Cardiac fibroblast (primary cell): ENCODE measurements at regions not wholly inside any gene's neighbourhood (a gene's known extent, or its start where the extent isn't known, plus 50 kb on each side); places are given as distances from the start of the nearest gene placed in this dataset.

Source experiments
- DNase-seq, 2 donors: peaks; one replicate each; pipeline versions ENCODE4 v3.0.0 to v3.0.0-alpha.2; 2010; ENCODE audit warnings: low read depth in 2 of 2
- H3K4me3 ChIP-seq, 2 donors: replicated peaks in 1 of 2; 1 replicate in 1 of 2; 2 replicates in 1 of 2; pipeline ENCODE4 v1.5.1; 2011; ENCODE audit warnings: low read depth in 2 of 2, low read length in 2 of 2, mild to moderate bottlenecking in 2 of 2, moderate library complexity in 1 of 2
- TF ChIP-seq, protein P1 (sequence below): IDR thresholded peaks from one replicate; pipeline ENCODE4 v1.5.1; 2011; ENCODE audit warnings: low read depth, mild to moderate bottlenecking, low read length, inconsistent platforms

DNA sequence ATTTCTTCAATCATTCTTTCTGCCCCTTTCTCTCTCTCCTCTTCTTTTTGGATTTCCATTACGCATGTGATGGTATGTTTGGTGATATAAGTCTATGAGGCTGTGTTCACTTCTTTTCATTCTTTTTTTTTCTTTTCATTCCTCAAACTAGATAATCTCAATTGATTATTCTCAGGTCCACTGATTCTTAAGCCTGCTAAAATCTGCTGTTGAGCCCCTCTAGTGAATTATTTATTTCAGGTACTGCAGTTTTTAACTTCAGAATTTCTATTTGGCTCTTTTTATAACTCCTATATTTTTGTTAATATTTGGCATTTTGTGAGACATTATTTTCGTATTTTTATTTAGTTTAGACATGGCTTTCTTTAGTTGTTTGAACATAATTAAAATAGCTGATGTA lies 671.3 kb upstream of the NECTIN3 start:
- DNase-seq: no peak
- TF ChIP-seq, protein P1, sequence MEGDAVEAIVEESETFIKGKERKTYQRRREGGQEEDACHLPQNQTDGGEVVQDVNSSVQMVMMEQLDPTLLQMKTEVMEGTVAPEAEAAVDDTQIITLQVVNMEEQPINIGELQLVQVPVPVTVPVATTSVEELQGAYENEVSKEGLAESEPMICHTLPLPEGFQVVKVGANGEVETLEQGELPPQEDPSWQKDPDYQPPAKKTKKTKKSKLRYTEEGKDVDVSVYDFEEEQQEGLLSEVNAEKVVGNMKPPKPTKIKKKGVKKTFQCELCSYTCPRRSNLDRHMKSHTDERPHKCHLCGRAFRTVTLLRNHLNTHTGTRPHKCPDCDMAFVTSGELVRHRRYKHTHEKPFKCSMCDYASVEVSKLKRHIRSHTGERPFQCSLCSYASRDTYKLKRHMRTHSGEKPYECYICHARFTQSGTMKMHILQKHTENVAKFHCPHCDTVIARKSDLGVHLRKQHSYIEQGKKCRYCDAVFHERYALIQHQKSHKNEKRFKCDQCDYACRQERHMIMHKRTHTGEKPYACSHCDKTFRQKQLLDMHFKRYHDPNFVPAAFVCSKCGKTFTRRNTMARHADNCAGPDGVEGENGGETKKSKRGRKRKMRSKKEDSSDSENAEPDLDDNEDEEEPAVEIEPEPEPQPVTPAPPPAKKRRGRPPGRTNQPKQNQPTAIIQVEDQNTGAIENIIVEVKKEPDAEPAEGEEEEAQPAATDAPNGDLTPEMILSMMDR: no peak

DNA sequence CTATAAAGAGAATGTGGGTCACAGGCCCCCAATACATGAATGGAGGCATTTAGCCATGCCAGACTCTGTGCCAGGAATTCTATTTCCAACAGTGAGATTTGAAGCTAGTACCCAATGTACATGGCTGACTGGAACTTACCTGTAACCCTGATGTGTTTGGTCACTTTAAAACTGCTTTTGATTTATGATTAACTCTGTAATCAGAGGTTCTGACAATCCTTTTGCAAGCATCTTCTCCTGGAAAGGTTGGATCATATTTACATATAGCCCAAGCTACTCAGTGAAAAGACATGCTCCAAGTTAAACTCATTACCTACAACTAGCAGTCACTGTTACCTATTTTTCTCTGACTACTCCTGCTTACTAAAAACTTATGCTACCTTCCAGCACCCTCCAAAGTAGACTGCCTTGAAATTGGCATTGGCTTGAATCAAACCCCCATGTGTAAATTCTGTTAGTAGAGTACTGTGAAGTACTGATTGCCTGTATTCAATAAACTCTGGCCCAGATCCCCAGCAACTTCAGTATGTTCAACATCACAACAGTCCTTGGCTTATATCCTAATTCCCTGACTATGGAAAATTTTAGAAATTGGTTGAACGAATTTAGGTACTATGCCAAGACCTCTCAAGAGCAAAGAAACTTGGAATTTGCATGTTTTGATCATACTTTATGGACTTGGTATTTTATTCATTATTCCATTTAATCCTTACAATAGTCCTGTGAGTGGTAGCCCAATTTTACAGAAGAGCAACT lies 665.6 kb upstream of the NECTIN3 start:
- TF ChIP-seq, protein P1: no peak
- DNase-seq: peak in 1 of 2 donors; percentile 14
- H3K4me3 ChIP-seq: no peak overlapping the region

More for the DNA sequence above, 671.3 kb upstream of the NECTIN3 start:
- no peak overlapping the region for H3K4me3 ChIP-seq

DNA sequence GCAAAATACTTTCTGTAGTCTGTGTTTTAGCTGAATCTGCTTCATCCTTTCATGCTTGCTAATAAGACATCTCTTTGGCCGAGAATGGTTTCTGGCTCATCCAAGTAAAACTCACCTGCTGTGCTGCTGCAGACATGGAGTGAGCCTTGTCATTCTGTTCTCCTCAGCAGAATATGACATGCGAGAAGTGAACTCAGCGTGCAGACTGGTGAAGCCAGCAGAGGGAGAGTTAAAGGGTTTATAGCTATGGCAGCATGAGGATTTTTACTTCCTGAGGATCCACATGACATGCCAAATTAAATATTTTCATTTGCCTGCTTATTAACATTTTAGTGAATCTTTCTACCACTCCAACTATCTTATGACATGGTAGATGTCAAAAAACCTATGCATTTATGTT lies 658.4 kb upstream of the NECTIN3 start:
- no peak overlapping the region for H3K4me3 ChIP-seq
- TF ChIP-seq, protein P1: no peak
- no peak for DNase-seq

DNA sequence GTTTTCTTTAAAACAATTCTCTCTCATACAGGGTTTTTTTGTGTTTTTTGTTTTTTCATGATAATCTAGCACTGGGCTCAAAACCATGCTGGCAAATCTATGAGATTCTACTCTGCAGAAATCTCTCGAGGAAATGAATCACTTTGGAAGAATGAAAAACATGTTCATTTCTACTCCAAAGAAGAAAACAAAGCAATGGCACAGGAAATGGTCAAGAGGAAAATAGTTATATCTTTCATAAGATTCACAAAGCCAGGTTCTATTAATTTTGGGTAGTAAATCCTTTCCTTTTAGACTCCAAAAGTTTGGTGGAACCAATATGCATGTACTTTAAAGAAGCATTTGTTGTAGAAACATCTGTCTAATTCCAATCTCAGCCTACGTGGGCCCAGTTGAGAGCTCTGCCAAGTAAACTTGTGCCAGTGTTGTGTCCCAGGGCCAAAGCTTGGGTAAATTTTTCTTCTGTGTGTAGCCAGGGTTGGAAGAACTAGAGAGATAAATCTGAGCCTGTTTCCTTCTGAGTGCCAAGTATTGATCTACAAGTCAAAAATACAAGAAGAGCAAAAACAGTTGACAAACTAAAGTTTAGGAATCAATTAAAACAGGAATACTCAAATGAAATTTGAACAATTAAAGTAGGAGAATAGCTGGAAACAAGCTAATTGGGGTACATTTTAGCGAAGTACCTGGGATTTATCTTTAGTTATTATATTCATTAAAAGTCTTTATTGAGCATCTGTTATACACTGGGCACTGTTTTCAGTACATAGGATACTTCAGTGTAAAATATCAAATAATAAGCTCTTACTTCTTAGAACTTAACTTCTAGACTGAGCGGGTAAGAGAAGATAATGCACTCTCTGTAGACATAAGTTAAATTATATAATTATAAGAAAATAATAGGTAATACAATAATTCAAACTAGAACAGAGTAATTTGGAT lies 657.5 kb upstream of the NECTIN3 start:
- no peak overlapping the region for H3K4me3 ChIP-seq
- TF ChIP-seq, protein P1: no peak
- DNase-seq: peak; percentile 91 to 93

DNA sequence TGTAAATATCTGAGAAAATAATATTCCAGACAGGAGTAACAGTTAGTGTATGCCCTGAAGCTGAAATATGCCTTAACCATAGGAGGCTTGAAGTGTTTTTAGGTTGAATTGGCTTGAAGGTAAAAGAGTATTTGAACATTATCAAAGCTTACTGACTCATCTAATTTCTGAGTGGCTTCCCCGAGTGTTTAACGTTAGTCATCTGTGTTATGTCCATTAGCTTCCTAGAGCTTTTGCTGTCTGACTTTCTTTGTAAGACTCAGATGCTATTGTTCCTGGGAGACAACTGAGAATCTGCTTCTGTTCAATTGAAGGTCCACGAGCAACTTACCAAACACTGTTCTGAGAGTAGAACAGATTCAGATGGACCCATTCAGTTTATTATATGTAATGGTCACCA lies 656.8 kb upstream of the NECTIN3 start:
- no peak overlapping the region for H3K4me3 ChIP-seq
- TF ChIP-seq, protein P1: no peak
- DNase-seq: peak; percentile 60 to 90

DNA sequence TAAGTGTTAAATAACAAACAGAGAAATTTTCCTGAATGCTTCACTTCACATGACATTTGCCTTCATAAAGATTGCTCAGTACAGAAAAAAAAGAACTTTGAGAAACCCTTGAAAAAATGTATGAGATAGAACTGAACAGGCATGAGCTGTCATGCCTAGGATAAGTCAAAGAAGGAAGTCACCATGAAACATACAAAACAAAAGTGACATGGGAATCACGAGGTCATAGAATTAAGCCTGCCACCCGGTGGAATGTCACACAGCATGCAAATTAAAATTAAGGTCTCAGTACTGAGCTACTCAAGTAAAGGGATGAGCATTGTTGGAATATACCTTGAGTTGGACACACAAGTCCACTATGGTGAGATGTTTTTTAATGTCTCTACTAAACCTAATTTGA lies 652.5 kb upstream of the NECTIN3 start:
- DNase-seq: peak; percentile 12 to 33
- TF ChIP-seq, protein P1: no peak
- H3K4me3 ChIP-seq: no peak overlapping the region
